Glutamatergic neuron (in vitro differentiated cells): ENCODE measurements at regions not wholly inside any gene's neighbourhood (a gene's known extent, or its start where the extent isn't known, plus 50 kb on each side); places are given as distances from the start of the nearest gene placed in this dataset.

Experiments
- DNase-seq: peaks from one replicate; pipeline ENCODE4 v3.0.0; 2022
- H3K27ac Mint-ChIP-seq: one replicate; pipeline ENCODE4 v1.8.0; 2020; ENCODE audit warnings: mild to moderate bottlenecking, mixed read lengths, inconsistent platforms; ENCODE audit not compliant: unreplicated experiment
- H3K27me3 Mint-ChIP-seq: one replicate; pipeline ENCODE4 v1.8.0; 2020; ENCODE audit warnings: mild to moderate bottlenecking, moderate library complexity, mixed read lengths, inconsistent platforms; ENCODE audit not compliant: unreplicated experiment
- H3K36me3 Mint-ChIP-seq: one replicate; pipeline ENCODE4 v1.8.0; 2020; ENCODE audit warnings: mild to moderate bottlenecking, mixed read lengths, inconsistent platforms; ENCODE audit not compliant: unreplicated experiment
- H3K4me1 Mint-ChIP-seq: one replicate; pipeline ENCODE4 v1.8.0; 2020; ENCODE audit warnings: mild to moderate bottlenecking, low read depth, mixed read lengths, inconsistent platforms; ENCODE audit not compliant: unreplicated experiment
- H3K4me3 Mint-ChIP-seq: one replicate; pipeline ENCODE4 v1.8.0; 2020; ENCODE audit warnings: mild to moderate bottlenecking, mixed read lengths, inconsistent platforms; ENCODE audit not compliant: unreplicated experiment
- H3K9me3 Mint-ChIP-seq: one replicate; pipeline ENCODE4 v1.8.0; 2020; ENCODE audit warnings: mild to moderate bottlenecking, moderate library complexity, mixed read lengths, inconsistent platforms; ENCODE audit not compliant: unreplicated experiment
- TF ChIP-seq, protein P1 (sequence below): fragments of 200-600 bp; sonication (generic); IDR thresholded peaks from one replicate; pipeline ENCODE4 v1.5.0; 2021; ENCODE audit not compliant: partially characterized antibody, unreplicated experiment

DNA sequence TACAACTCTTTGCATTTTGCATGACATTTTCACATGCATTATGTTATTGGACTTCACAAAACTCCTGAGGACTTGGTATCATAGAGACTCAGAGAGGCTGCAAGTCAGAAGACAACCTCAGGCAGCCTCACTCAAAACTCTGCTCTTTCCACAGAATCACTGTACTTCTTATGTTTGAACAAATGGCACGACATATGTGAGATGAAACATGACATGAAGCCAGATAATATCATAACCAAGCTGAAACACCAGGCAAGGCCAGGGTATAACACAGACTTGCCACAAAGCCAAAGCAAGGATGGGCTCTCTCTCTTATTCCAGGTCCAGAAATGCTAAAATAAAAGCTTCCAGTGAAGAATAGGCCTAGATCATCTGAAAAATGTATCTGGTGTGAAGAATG, 425.8 kb upstream of the CDH5 start:
- Mint-ChIP-seq H3K4me1 (no peaks in the 10 kb centered on the region), H3K36me3 (no peaks in the 10 kb centered on the region), H3K4me3 (no peak overlapping the region), H3K27me3 (no peaks in the 10 kb centered on the region), H3K9me3 (peaks cover 4% of the 10 kb centered on the region), H3K27ac (no peak overlapping the region)
- TF ChIP-seq, protein P1, sequence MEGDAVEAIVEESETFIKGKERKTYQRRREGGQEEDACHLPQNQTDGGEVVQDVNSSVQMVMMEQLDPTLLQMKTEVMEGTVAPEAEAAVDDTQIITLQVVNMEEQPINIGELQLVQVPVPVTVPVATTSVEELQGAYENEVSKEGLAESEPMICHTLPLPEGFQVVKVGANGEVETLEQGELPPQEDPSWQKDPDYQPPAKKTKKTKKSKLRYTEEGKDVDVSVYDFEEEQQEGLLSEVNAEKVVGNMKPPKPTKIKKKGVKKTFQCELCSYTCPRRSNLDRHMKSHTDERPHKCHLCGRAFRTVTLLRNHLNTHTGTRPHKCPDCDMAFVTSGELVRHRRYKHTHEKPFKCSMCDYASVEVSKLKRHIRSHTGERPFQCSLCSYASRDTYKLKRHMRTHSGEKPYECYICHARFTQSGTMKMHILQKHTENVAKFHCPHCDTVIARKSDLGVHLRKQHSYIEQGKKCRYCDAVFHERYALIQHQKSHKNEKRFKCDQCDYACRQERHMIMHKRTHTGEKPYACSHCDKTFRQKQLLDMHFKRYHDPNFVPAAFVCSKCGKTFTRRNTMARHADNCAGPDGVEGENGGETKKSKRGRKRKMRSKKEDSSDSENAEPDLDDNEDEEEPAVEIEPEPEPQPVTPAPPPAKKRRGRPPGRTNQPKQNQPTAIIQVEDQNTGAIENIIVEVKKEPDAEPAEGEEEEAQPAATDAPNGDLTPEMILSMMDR = no peak
- no peak for DNase-seq

DNA sequence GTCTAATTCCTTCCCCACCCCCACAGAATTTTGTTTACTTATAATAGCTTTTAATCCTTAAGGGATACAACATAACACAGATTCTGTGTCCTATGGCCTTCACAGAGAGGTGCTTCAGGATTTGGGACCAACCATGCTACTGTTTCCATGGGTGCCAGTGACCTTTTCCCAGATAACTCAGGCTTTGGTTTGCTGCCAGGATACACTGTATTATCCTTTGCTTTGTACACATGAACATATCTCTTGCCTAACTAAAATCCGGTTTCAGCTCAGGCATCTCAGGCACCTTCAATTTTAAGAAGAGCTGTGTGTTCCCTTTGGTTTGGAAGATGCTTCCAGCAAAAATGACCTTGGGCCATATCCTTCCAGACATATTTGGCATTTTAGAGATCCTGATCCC, 428.4 kb upstream of the CDH5 start:
- no peak overlapping the region for H3K4me3 Mint-ChIP-seq
- DNase-seq = no peak
- no peaks in the 10 kb centered on the region for H3K36me3 Mint-ChIP-seq
- H3K27me3 Mint-ChIP-seq = no peaks in the 10 kb centered on the region
- H3K9me3 Mint-ChIP-seq = no peaks in the 10 kb centered on the region
- TF ChIP-seq, protein P1 = no peak
- no peak overlapping the region for H3K27ac Mint-ChIP-seq
- no peaks in the 10 kb centered on the region for H3K4me1 Mint-ChIP-seq

DNA sequence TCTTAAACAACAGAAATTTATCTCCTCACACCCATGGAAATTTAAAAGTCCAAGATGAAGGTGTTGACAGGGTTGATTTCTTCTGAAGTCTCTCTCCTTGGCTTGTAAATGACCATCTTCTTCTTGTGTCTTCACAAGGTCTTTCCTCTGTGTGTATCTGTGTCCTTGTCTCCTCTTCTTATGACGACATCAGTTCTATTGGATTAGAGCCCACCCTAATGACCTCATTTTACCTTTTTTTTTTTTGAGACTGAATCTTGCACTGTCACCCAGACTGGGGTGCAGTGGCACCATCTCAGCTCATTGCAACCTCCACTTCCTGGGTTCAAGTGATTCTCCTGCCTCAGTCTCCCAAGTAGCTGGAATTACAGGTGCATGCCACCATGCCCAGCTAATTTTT, 429.0 kb upstream of the CDH5 start:
- Mint-ChIP-seq H3K36me3 (no peaks in the 10 kb centered on the region), H3K4me3 (no peak overlapping the region), H3K27me3 (no peaks in the 10 kb centered on the region), H3K4me1 (no peaks in the 10 kb centered on the region), H3K27ac (no peak overlapping the region), H3K9me3 (no peaks in the 10 kb centered on the region)
- TF ChIP-seq, protein P1 = no peak
- no peak for DNase-seq

DNA sequence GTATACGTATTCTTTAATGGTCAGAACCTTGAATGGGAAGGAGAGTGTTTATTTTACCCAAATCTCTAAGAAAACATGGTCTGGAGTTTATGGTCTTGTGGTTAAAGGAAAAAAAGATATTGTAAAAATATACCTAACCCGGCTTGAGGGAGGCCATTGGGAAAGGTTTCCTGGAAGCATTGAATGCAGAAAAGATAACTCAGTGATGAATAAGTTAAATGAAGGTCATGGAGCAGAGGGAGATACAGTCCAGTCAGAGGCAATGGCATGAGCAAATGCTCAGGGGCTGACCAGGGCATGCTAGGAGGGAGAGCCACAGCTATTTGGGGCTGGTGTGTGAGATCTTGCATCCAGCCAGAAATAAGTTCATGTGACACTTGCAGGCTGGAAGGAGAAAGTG, 430.4 kb upstream of the CDH5 start:
- TF ChIP-seq, protein P1 = no peak
- H3K4me1 Mint-ChIP-seq = no peaks in the 10 kb centered on the region
- no peaks in the 10 kb centered on the region for H3K36me3 Mint-ChIP-seq

DNA sequence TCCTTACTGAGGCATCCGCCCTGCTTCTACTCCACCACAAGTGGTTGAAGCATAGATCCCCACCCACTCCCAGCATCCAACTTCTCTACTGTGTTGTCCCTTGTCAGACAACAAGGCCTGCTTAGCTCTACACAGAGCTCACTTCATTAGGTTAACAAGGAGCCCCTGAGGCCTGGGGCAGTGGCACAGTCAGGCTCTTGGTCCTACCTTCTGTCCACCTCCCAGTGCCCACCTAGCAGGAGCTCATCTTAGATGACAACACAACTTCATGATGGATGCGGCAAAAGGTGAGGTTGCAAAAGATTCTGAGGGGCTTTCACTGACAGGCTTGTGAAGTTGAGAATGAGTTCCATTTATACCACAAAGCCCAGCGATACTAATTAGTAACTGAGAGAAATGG, 432.0 kb upstream of the CDH5 start:
- Mint-ChIP-seq H3K4me1 (no peaks in the 10 kb centered on the region), H3K36me3 (peaks cover 2% of the 10 kb centered on the region), H3K9me3 (peaks cover 1% of the 10 kb centered on the region), H3K27me3 (no peaks in the 10 kb centered on the region), H3K4me3 (no peak overlapping the region), H3K27ac (no peak overlapping the region)
- DNase-seq = no peak
- TF ChIP-seq, protein P1 = no peak

More for the DNA sequence above, 430.4 kb upstream of the CDH5 start:
- H3K27ac Mint-ChIP-seq = no peak overlapping the region
- H3K27me3 Mint-ChIP-seq = no peaks in the 10 kb centered on the region
- H3K9me3 Mint-ChIP-seq = no peaks in the 10 kb centered on the region
- DNase-seq = no peak
- H3K4me3 Mint-ChIP-seq = no peak overlapping the region
